ENCODE measurements at regions not wholly inside any gene's neighbourhood (a gene's known extent, or its start where the extent isn't known, plus 50 kb on each side); places are given as distances from the start of the nearest gene placed in this dataset.

GRCh38 chr15:93619597-93619996 lies 530.6 kb upstream of the RGMA start:
- Histone ChIP-seq H3K36me3 (ENCODE audit: low read depth) (no peaks in the 10 kb centered on the region), H3K9me3 (no peaks in the 10 kb centered on the region), H3K4me3 (no peak overlapping the region), H3K4me1 (ENCODE audit: low read depth) (no peaks in the 10 kb centered on the region)
- TF ChIP-seq CTCF (IDR thresholded peaks at IDR 0.05), result no peak
- intact Hi-C loops (cut with DNase I, micrococcal nuclease), result no loop called here
- no peak for DNase-seq
- ATAC-seq, result no peak

GRCh38 chr15:93617443-93617842 lies 528.4 kb upstream of the RGMA start:
- Histone ChIP-seq H3K4me1 (ENCODE audit: low read depth) (no peaks in the 10 kb centered on the region), H3K9me3 (no peaks in the 10 kb centered on the region), H3K36me3 (ENCODE audit: low read depth) (no peaks in the 10 kb centered on the region), H3K4me3 (no peak overlapping the region)
- intact Hi-C loops (cut with DNase I, micrococcal nuclease), result no loop called here
- DNase-seq (no peak), ATAC-seq (no peak)
- TF ChIP-seq CTCF (IDR thresholded peaks at IDR 0.05), result no peak

GRCh38 chr15:93614386-93615104 lies 525.5 kb upstream of the RGMA start:
- intact Hi-C loops (cut with DNase I, micrococcal nuclease), result no loop called here

GRCh38 chr15:93613386-93613785 lies 524.4 kb upstream of the RGMA start:
- no peaks in the 10 kb centered on the region for H3K9me3 ChIP-seq
- H3K36me3 ChIP-seq (ENCODE audit: low read depth), result no peaks in the 10 kb centered on the region
- no peaks in the 10 kb centered on the region for H3K4me1 ChIP-seq (ENCODE audit: low read depth)
- no peak overlapping the region for H3K4me3 ChIP-seq
- ATAC-seq (no peak), DNase-seq (no peak)
- TF ChIP-seq CTCF (IDR thresholded peaks at IDR 0.05), result no peak
- intact Hi-C loops (cut with DNase I, micrococcal nuclease), result no loop called here

More at GRCh38 chr15:93614386-93615104, 525.5 kb upstream of the RGMA start:
- H3K4me1 ChIP-seq (ENCODE audit: low read depth), result no peaks in the 10 kb centered on the region
- no peak overlapping the region for H3K4me3 ChIP-seq
- no peak for TF ChIP-seq CTCF (IDR thresholded peaks at IDR 0.05)
- ATAC-seq (no peak), DNase-seq (no peak)
- H3K36me3 ChIP-seq (ENCODE audit: low read depth), result no peaks in the 10 kb centered on the region
- no peaks in the 10 kb centered on the region for H3K9me3 ChIP-seq

- ATAC-seq (no peak), DNase-seq (no peak)
- Histone ChIP-seq H3K9me3 (no peaks in the 10 kb centered on the region), H3K36me3 (ENCODE audit: low read depth) (no peaks in the 10 kb centered on the region), H3K4me1 (ENCODE audit: low read depth) (no peaks in the 10 kb centered on the region), H3K4me3 (no peak overlapping the region)
- TF ChIP-seq CTCF (IDR thresholded peaks at IDR 0.05), result no peak
- intact Hi-C loops (cut with DNase I, micrococcal nuclease), result no loop called here
Observed at GRCh38 chr15:93612953-93613352, 523.9 kb upstream of the RGMA start.

- intact Hi-C loops (cut with DNase I, micrococcal nuclease), result no loop called here
- no peak for TF ChIP-seq CTCF (IDR thresholded peaks at IDR 0.05)
- H3K4me3 ChIP-seq, result no peak overlapping the region
- no peaks in the 10 kb centered on the region for H3K36me3 ChIP-seq (ENCODE audit: low read depth)
- H3K4me1 ChIP-seq (ENCODE audit: low read depth), result no peaks in the 10 kb centered on the region
- DNase-seq (no peak), ATAC-seq (no peak)
- H3K9me3 ChIP-seq, result no peaks in the 10 kb centered on the region
Observed at GRCh38 chr15:93610944-93611343, 521.9 kb upstream of the RGMA start.

All from mucosa of descending colon (tissue), 3 donors.